Trophoblast cell (in vitro differentiated cells and primary cell): ENCODE measurements at regions not wholly inside any gene's neighbourhood (a gene's known extent, or its start where the extent isn't known, plus 50 kb on each side); places are given as distances from the start of the nearest gene placed in this dataset.
"Not testable (repeated sequence)": the region's sequence is repeated elsewhere in the genome, so short reads cannot be mapped to it uniquely, and the experiment has no call there.

Experiments used
- DNase-seq, 2 donors: peaks; one replicate each; pipeline ENCODE4 v3.0.0-alpha.2; 2016
- H2AFZ ChIP-seq: 2 replicates; pipeline ENCODE4 v1.6.1; 2013; ENCODE audit warnings: low read length, moderate library complexity, mild to moderate bottlenecking; ENCODE audit not compliant: insufficient read depth, poor library complexity
- H2AK5ac ChIP-seq: 2 replicates; pipeline ENCODE4 v1.6.1; 2013; ENCODE audit warnings: mild to moderate bottlenecking, low read length
- H2BK120ac ChIP-seq: 2 replicates; pipeline ENCODE4 v1.6.1; 2013; ENCODE audit warnings: low read length, mild to moderate bottlenecking, moderate library complexity; ENCODE audit not compliant: insufficient read depth, poor library complexity
- H2BK12ac ChIP-seq: 2 replicates; pipeline ENCODE4 v1.6.1; 2013; ENCODE audit warnings: mild to moderate bottlenecking, low read length, moderate library complexity
- H2BK5ac ChIP-seq: 2 replicates; pipeline ENCODE4 v1.6.1; 2013; ENCODE audit warnings: low read length, low read depth, moderate library complexity, mild to moderate bottlenecking; ENCODE audit not compliant: poor library complexity
- H3K14ac ChIP-seq: 2 replicates; pipeline ENCODE4 v1.6.1; 2013; ENCODE audit warnings: mild to moderate bottlenecking, low read length
- H3K18ac ChIP-seq: 2 replicates; pipeline ENCODE4 v1.6.1; 2013; ENCODE audit warnings: mild to moderate bottlenecking, low read length
- H3K23ac ChIP-seq: 2 replicates; pipeline ENCODE4 v1.6.1; 2013; ENCODE audit warnings: low read length
- H3K27ac ChIP-seq: 2 replicates; pipeline ENCODE4 v1.5.1; 2013; ENCODE audit warnings: low read depth, mild to moderate bottlenecking, inconsistent platforms, low read length, moderate library complexity
- H3K27me3 ChIP-seq: 2 replicates; pipeline ENCODE4 v1.6.1; 2013; ENCODE audit warnings: inconsistent platforms, mild to moderate bottlenecking, low read length, moderate library complexity; ENCODE audit not compliant: insufficient read depth
- H3K36me3 ChIP-seq, 2 experiments: 1 replicate in 1 of 2; 2 replicates in 1 of 2; pipeline ENCODE4 v1.6.1; 2013; ENCODE audit warnings: low read length in 2 of 2, mild to moderate bottlenecking in 2 of 2, moderate library complexity in 1 of 2; ENCODE audit not compliant: insufficient read depth in 2 of 2, control insufficient read depth in 1 of 2
- H3K4ac ChIP-seq: 2 replicates; pipeline ENCODE4 v1.6.1; 2013; ENCODE audit warnings: low read depth, mild to moderate bottlenecking, low read length, moderate library complexity
- H3K4me1 ChIP-seq, 2 experiments: 1 replicate in 1 of 2; 2 replicates in 1 of 2; pipeline ENCODE4 v1.6.1; 2013; ENCODE audit warnings: low read length in 2 of 2, mild to moderate bottlenecking in 2 of 2, moderate library complexity in 1 of 2; ENCODE audit not compliant: insufficient read depth in 2 of 2, control insufficient read depth in 1 of 2
- H3K4me2 ChIP-seq: 2 replicates; pipeline ENCODE4 v1.6.1; 2013; ENCODE audit warnings: inconsistent platforms, mild to moderate bottlenecking, low read length, moderate library complexity
- H3K4me3 ChIP-seq: 2 replicates; pipeline ENCODE4 v1.5.1; 2013; ENCODE audit warnings: mild to moderate bottlenecking, low read depth, low read length, inconsistent platforms
- H3K79me1 ChIP-seq: one replicate; pipeline ENCODE4 v1.6.1; 2013; ENCODE audit warnings: low read length
- H3K79me2 ChIP-seq: 2 replicates; pipeline ENCODE4 v1.6.1; 2013; ENCODE audit warnings: low read length, mild to moderate bottlenecking; ENCODE audit not compliant: control insufficient read depth, insufficient read depth, poor library complexity
- H3K9ac ChIP-seq: 2 replicates; pipeline ENCODE4 v1.6.1; 2013; ENCODE audit warnings: mild to moderate bottlenecking, low read length
- H3K9me3 ChIP-seq: 2 replicates; pipeline ENCODE4 v1.6.1; 2013; ENCODE audit warnings: low read depth, mild to moderate bottlenecking, control low read depth, inconsistent platforms, low read length; ENCODE audit not compliant: insufficient read depth
- H4K12ac ChIP-seq: 2 replicates; pipeline ENCODE4 v1.6.1; 2013; ENCODE audit warnings: low read depth, mild to moderate bottlenecking, low read length, moderate library complexity
- H4K8ac ChIP-seq: 2 replicates; pipeline ENCODE4 v1.6.1; 2013; ENCODE audit warnings: low read depth, mild to moderate bottlenecking, low read length, moderate library complexity
- H4K91ac ChIP-seq: one replicate; pipeline ENCODE4 v1.6.1; 2013; ENCODE audit warnings: low read depth, mild to moderate bottlenecking, low read length, moderate library complexity
- whole genome bisulfite sequencing: extraction: QIAGEN DNeasy Blood & Tissue Kit; methylation state at CpG from one replicate; pipeline ENCODE4 v1.1.7; 2013; ENCODE audit warnings: missing lambda C conversion rate; ENCODE audit not compliant: insufficient read length, insufficient coverage; ENCODE audit errors: extremely low coverage; 5-methylcytosine and 5-hydroxymethylcytosine counted together

DNA sequence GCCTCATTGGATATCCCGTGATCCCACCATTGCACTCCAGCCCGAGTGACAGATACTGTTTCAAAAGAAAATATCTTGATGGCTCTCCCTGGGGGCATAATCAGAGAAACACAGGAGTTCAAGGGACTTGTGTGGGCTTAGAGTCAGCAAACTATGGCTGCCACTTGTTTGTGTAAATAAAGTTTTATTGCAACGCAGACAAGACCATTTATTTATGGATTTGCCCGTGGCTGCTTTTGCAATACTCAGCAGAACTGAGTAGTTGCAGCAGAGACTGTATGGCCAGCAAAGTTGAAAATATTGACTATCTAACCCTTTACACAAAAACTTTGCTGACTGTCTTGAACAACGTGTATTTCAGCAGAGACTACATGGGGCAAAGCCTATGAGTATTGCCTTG lies 75.5 kb upstream of the GPRC5B start:
- no peaks in the 10 kb centered on the region for H3K9me3 ChIP-seq
- no peak overlapping the region for H4K91ac ChIP-seq
- H2BK12ac ChIP-seq, result no peak overlapping the region
- no peak overlapping the region for H3K4me2 ChIP-seq
- no peak overlapping the region for H3K18ac ChIP-seq
- no peak overlapping the region for H3K23ac ChIP-seq
- no peak overlapping the region for H4K8ac ChIP-seq
- H3K4me1 ChIP-seq, result no peaks in the 10 kb centered on the region
- H3K36me3 ChIP-seq, result no peaks in the 10 kb centered on the region
- H2AK5ac ChIP-seq, result no peak overlapping the region
- no peak overlapping the region for H3K14ac ChIP-seq
- H2BK5ac ChIP-seq, result no peak overlapping the region
- no peaks in the 10 kb centered on the region for H3K79me1 ChIP-seq
- H3K27me3 ChIP-seq, result no peaks in the 10 kb centered on the region
- no peak overlapping the region for H4K12ac ChIP-seq
- H2BK120ac ChIP-seq, result no peak overlapping the region
- H3K4me3 ChIP-seq, result no peak overlapping the region
- no peak overlapping the region for H3K27ac ChIP-seq
- DNase-seq, result no peak
- no peaks in the 10 kb centered on the region for H3K79me2 ChIP-seq
- H3K4ac ChIP-seq, result no peak overlapping the region
- no peak overlapping the region for H3K9ac ChIP-seq
- no peak overlapping the region for H2AFZ ChIP-seq
- no CpG with 5 or more reads among the region's 5 CpGs for WGBS

DNA sequence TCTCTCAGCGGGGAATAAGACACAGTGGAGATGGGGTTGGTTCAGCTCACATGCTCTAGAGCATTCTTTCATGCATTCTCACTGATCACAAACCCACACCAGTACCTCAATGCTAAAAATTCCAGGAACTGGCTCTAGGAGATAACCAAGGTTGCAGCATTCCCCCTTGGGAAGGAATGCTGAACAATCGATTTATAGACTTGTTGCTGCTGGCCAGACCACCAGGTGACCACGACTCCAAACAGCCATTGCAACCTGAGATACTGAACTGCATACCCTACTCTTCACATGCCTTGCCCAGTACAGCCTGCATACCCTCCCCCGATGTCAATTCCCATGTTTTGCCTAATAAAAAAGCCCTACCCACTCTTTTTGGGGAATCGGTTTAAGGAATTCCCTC lies 75.1 kb upstream of the GPRC5B start:
- no peak overlapping the region for H4K91ac ChIP-seq
- H3K18ac ChIP-seq, result no peak overlapping the region
- no peak overlapping the region for H2AK5ac ChIP-seq
- H3K23ac ChIP-seq, result no peak overlapping the region
- H3K4me1 ChIP-seq, result no peaks in the 10 kb centered on the region
- no peaks in the 10 kb centered on the region for H3K9me3 ChIP-seq
- no peak overlapping the region for H2AFZ ChIP-seq
- no peak overlapping the region for H3K9ac ChIP-seq
- H2BK120ac ChIP-seq, result no peak overlapping the region
- no CpG with 5 or more reads among the region's 5 CpGs for WGBS
- H3K4ac ChIP-seq, result no peak overlapping the region
- no peak for DNase-seq
- H3K36me3 ChIP-seq, result no peaks in the 10 kb centered on the region
- H3K14ac ChIP-seq, result no peak overlapping the region
- H2BK5ac ChIP-seq, result no peak overlapping the region
- no peaks in the 10 kb centered on the region for H3K79me2 ChIP-seq
- H3K27me3 ChIP-seq, result no peaks in the 10 kb centered on the region
- H4K12ac ChIP-seq, result no peak overlapping the region
- H4K8ac ChIP-seq, result no peak overlapping the region
- no peaks in the 10 kb centered on the region for H3K79me1 ChIP-seq
- H3K27ac ChIP-seq, result no peak overlapping the region
- no peak overlapping the region for H3K4me2 ChIP-seq
- H3K4me3 ChIP-seq, result no peak overlapping the region
- no peak overlapping the region for H2BK12ac ChIP-seq

DNA sequence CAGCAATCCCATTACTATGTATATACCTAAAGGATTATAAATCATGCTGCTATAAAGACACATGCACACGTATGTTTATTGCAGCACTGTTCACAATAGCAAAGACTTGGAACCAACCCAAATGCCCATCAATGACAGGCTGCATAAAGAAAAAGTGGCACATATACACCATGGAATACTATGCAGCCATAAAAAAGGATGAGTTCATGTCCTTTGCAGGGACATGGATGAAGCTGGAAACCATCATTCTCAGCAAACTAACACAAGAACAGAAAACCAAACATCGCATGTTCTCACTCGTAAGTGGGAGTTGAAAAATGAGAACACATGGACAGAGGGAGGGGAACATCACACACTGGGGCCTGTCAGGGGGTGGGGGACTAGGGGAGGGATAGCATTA lies 71.2 kb upstream of the GPRC5B start:
- H3K9ac ChIP-seq, H2BK5ac ChIP-seq, H3K79me1 ChIP-seq, H3K79me2 ChIP-seq, H2BK12ac ChIP-seq, DNase-seq, H3K4me2 ChIP-seq, H3K14ac ChIP-seq, H4K12ac ChIP-seq, H4K8ac ChIP-seq, H4K91ac ChIP-seq, H3K27ac ChIP-seq, H2AFZ ChIP-seq, H3K27me3 ChIP-seq, H3K36me3 ChIP-seq, H2AK5ac ChIP-seq, H3K4me3 ChIP-seq, H3K18ac ChIP-seq, H3K9me3 ChIP-seq, H3K4me1 ChIP-seq, H3K4ac ChIP-seq, H2BK120ac ChIP-seq, H3K23ac ChIP-seq: not testable (repeated sequence)
- no CpG with 5 or more reads among the region's 3 CpGs for WGBS

DNA sequence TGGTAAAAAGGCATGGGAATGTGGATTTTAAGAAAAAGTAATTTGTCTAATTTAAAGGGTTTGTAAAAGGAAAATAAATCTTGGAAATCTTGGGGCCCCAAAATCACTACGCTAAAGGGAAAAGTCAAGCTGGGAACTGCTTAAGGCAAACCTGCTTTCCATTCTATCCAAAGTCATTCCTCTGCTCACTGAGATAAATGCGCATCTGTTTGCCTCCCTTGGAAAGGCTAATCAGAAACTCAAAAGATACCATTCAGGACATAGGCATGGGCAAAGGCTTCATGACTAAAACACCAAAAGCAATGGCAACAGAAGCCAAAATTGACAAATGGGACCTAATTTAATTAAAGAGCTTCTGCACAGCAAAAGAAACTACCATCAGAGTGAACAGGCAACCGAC lies 70.4 kb upstream of the GPRC5B start:
- H3K27me3 ChIP-seq, H3K79me1 ChIP-seq, H4K12ac ChIP-seq, H4K91ac ChIP-seq, H2BK12ac ChIP-seq, H3K9me3 ChIP-seq, H3K79me2 ChIP-seq, H3K9ac ChIP-seq, H3K27ac ChIP-seq, H2AFZ ChIP-seq, H2BK5ac ChIP-seq, H4K8ac ChIP-seq, H3K36me3 ChIP-seq, H3K4ac ChIP-seq, H3K18ac ChIP-seq, H3K14ac ChIP-seq, H3K4me2 ChIP-seq, H3K23ac ChIP-seq, H3K4me1 ChIP-seq, H3K4me3 ChIP-seq, DNase-seq, H2AK5ac ChIP-seq, H2BK120ac ChIP-seq: not testable (repeated sequence)
- WGBS, result no CpG with 5 or more reads among the region's 3 CpGs
